Gastrocnemius medialis (tissue), 4 donors: ENCODE measurements at regions not wholly inside any gene's neighbourhood (a gene's known extent, or its start where the extent isn't known, plus 50 kb on each side); places are given as distances from the start of the nearest gene placed in this dataset.

Experiments used
- CTCF ChIP-seq, 5 experiments: fragments of 450-650 bp in 3 of 5; fragments of 200-600 bp in 2 of 5; sonication (generic) in 2 of 5; IDR thresholded peaks in 4 of 5; conservative IDR thresholded peaks in 1 of 5; 1 replicate in 4 of 5; 2 replicates in 1 of 5; pipeline ENCODE4 v1.5.1; 2016 to 2019; ENCODE audit warnings: antibody characterized with exemption in 5 of 5, mild to moderate bottlenecking in 3 of 5, moderate library complexity in 3 of 5
- POLR2A ChIP-seq, 2 donors: fragments of 450-650 bp; IDR thresholded peaks; one replicate each; pipeline ENCODE4 v1.6.1; 2017; ENCODE audit warnings: antibody characterized with exemption in 2 of 2, mild to moderate bottlenecking in 2 of 2, moderate library complexity in 2 of 2

- TF ChIP-seq CTCF (IDR thresholded peaks at IDR 0.05 in 4 of 5, conservative IDR thresholded peaks at IDR 0.05 in 1 of 5) = no peak
- no peak for TF ChIP-seq POLR2A (IDR thresholded peaks at IDR 0.05)
Observed at GRCh38 chr10:29794776-29795611, 160.2 kb upstream of the SVIL start.
